SH-SY5Y (cell line): ENCODE measurements at regions not wholly inside any gene's neighbourhood (a gene's known extent, or its start where the extent isn't known, plus 50 kb on each side); places are given as distances from the start of the nearest gene placed in this dataset.

Experiments
- GATA2 ChIP-seq: IDR thresholded peaks from 2 replicates; pipeline ENCODE4 v1.6.1; 2011; ENCODE audit warnings: mild to moderate bottlenecking, low read depth, low read length
- GATA3 ChIP-seq: IDR thresholded peaks from 2 replicates; pipeline ENCODE4 v1.6.1; 2011; ENCODE audit warnings: low read depth, mild to moderate bottlenecking, low read length, moderate library complexity

- TF ChIP-seq GATA3 (no peak), GATA2 (no peak)
Measured at GRCh38 chr11:134862587-134863195, 450.6 kb upstream of the B3GAT1 start.
